Breast epithelium (tissue), 3 donors: ENCODE measurements at regions not wholly inside any gene's neighbourhood (a gene's known extent, or its start where the extent isn't known, plus 50 kb on each side); places are given as distances from the start of the nearest gene placed in this dataset.

Experiments used
- POLR2A ChIP-seq: fragments of 450-650 bp; IDR thresholded peaks from one replicate; pipeline ENCODE4 v1.6.1; 2016; ENCODE audit warnings: antibody characterized with exemption, mild to moderate bottlenecking, moderate library complexity
- POLR2AphosphoS5 ChIP-seq, 3 donors: sonication (generic); formaldehyde crosslinking; IDR thresholded peaks; one replicate each; pipeline ENCODE4 v1.6.1; 2017; ENCODE audit warnings: antibody characterized with exemption in 3 of 3
- TF ChIP-seq, protein P1 (sequence below), 3 donors: fragments of 450-650 bp; IDR thresholded peaks; one replicate each; pipeline ENCODE4 v1.5.1; 2016 to 2017; ENCODE audit warnings: antibody characterized with exemption in 3 of 3, mild to moderate bottlenecking in 3 of 3, moderate library complexity in 3 of 3

DNA sequence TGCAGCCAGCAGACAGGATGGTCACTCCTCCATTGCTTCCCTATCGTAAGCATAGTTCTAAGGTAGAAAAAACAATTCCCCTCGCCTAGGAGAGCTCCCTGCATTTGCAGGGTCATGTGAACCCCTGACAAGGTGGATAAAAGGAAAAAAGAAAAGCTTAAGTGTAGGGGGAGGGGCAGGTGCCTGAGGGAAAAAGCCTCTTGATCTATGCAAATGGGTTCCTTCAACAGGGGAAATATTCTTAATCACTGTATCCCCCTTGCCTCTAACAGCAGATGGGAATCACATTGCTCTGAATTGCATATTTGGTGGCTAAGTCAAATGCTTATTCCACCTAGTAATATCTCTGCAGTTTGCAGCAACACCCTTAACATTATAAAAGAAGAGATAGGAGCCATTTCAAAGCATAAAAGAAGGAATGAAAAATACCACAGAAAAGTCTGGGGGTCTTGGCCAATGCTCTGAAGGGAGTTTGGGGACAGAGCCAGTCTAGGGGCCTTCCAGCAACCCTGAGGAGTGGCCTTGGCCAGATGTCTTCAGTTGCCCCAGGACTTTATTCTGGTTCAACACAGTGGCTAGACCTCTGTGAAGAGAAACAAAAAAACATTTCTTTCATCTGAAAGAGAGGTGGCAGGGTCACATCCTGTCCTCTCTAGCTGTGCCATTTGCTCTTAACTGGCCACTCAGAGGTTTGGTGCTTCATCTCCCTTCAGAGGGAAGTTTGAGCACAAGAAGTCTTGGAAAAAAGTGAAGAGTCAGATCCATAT is 660.4 kb upstream of the GJE1 start:
- TF ChIP-seq, protein P1, sequence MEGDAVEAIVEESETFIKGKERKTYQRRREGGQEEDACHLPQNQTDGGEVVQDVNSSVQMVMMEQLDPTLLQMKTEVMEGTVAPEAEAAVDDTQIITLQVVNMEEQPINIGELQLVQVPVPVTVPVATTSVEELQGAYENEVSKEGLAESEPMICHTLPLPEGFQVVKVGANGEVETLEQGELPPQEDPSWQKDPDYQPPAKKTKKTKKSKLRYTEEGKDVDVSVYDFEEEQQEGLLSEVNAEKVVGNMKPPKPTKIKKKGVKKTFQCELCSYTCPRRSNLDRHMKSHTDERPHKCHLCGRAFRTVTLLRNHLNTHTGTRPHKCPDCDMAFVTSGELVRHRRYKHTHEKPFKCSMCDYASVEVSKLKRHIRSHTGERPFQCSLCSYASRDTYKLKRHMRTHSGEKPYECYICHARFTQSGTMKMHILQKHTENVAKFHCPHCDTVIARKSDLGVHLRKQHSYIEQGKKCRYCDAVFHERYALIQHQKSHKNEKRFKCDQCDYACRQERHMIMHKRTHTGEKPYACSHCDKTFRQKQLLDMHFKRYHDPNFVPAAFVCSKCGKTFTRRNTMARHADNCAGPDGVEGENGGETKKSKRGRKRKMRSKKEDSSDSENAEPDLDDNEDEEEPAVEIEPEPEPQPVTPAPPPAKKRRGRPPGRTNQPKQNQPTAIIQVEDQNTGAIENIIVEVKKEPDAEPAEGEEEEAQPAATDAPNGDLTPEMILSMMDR (IDR thresholded peaks at IDR 0.05), result no peak
- no peak for TF ChIP-seq POLR2A
- TF ChIP-seq POLR2AphosphoS5 (IDR thresholded peaks at IDR 0.05), result no peak
